ENCODE measurements at regions not wholly inside any gene's neighbourhood (a gene's known extent, or its start where the extent isn't known, plus 50 kb on each side); places are given as distances from the start of the nearest gene placed in this dataset.

- TF ChIP-seq CTCF (IDR thresholded peaks at IDR 0.05; ENCODE audit: low read length) (no peak), EZH2 (IDR thresholded peaks at IDR 0.05; ENCODE audit: borderline replicate concordance, low read length) (no peak)
Measured at GRCh38 chr10:59517996-59518395, 155.6 kb upstream of the FAM13C start.

All from OCI-LY1 (cell line).